ENCODE measurements at regions not wholly inside any gene's neighbourhood (a gene's known extent, or its start where the extent isn't known, plus 50 kb on each side); places are given as distances from the start of the nearest gene placed in this dataset.

GRCh38 chr11:71181566-71181965, 70.8 kb downstream of the SHANK2 start:
- H3K4me1 ChIP-seq (ENCODE audit: control insufficient read depth, low read depth, low read length), result no peaks in the 10 kb centered on the region
- H3K4me3 ChIP-seq (ENCODE audit: low read length), result no peak overlapping the region
- H2BK5ac ChIP-seq (ENCODE audit: low read length), result no peak overlapping the region
- no peak overlapping the region for H2BK15ac ChIP-seq (replicated peaks; ENCODE audit: low read depth)
- H3K4me2 ChIP-seq (ENCODE audit: low read length), result no peak overlapping the region
- no peaks in the 10 kb centered on the region for H3K79me2 ChIP-seq (ENCODE audit: control insufficient read depth, insufficient read depth, low read length)
- no peaks in the 10 kb centered on the region for H3K79me1 ChIP-seq (ENCODE audit: low read length)
- DNase-seq, result no peak
- no peaks in the 10 kb centered on the region for H3K27me3 ChIP-seq (ENCODE audit: insufficient read depth, low read length, poor library complexity)
- no peak overlapping the region for H3K23ac ChIP-seq (ENCODE audit: low read length)
- no peak overlapping the region for H4K5ac ChIP-seq (ENCODE audit: low read length)
- no peak overlapping the region for H3K18ac ChIP-seq (ENCODE audit: low read length)
- WGBS (ENCODE audit: extremely low coverage, insufficient coverage, low lambda C conversion rate), result no CpG with 5 or more reads among the region's 14 CpGs
- no peak overlapping the region for H4K8ac ChIP-seq (ENCODE audit: low read depth, low read length)
- H2BK120ac ChIP-seq (ENCODE audit: low read depth, low read length), result no peak overlapping the region
- no peak overlapping the region for H3K27ac ChIP-seq (ENCODE audit: low read depth, low read length)
- no peaks in the 10 kb centered on the region for H3K36me3 ChIP-seq (ENCODE audit: control insufficient read depth, insufficient read depth, low read length)
- no peak overlapping the region for H3K9ac ChIP-seq (ENCODE audit: low read length)
- H3K4ac ChIP-seq (ENCODE audit: low read depth, low read length), result no peak overlapping the region
- H2AK5ac ChIP-seq (ENCODE audit: low read length), result no peak overlapping the region
- H3K56ac ChIP-seq (ENCODE audit: low read length), result no peak overlapping the region

- Histone ChIP-seq H2BK5ac (ENCODE audit: low read length) (no peak overlapping the region), H3K79me1 (ENCODE audit: low read length) (no peaks in the 10 kb centered on the region), H4K8ac (ENCODE audit: low read depth, low read length) (no peak overlapping the region), H4K5ac (ENCODE audit: low read length) (no peak overlapping the region), H3K36me3 (ENCODE audit: control insufficient read depth, insufficient read depth, low read length) (no peaks in the 10 kb centered on the region), H2AK5ac (ENCODE audit: low read length) (no peak overlapping the region), H3K4ac (ENCODE audit: low read depth, low read length) (no peak overlapping the region), H3K4me1 (ENCODE audit: control insufficient read depth, low read depth, low read length) (no peaks in the 10 kb centered on the region), H3K4me3 (ENCODE audit: low read length) (no peak overlapping the region), H3K23ac (ENCODE audit: low read length) (no peak overlapping the region), H2BK15ac (replicated peaks; ENCODE audit: low read depth) (no peak overlapping the region), H3K79me2 (ENCODE audit: control insufficient read depth, insufficient read depth, low read length) (no peaks in the 10 kb centered on the region), H3K27me3 (ENCODE audit: insufficient read depth, low read length, poor library complexity) (no peaks in the 10 kb centered on the region), H3K4me2 (ENCODE audit: low read length) (no peak overlapping the region), H3K9ac (ENCODE audit: low read length) (no peak overlapping the region), H3K18ac (ENCODE audit: low read length) (no peak overlapping the region), H3K56ac (ENCODE audit: low read length) (no peak overlapping the region), H2BK120ac (ENCODE audit: low read depth, low read length) (no peak overlapping the region), H3K27ac (ENCODE audit: low read depth, low read length) (no peak overlapping the region)
- DNase-seq, result no peak
- WGBS (ENCODE audit: extremely low coverage, insufficient coverage, low lambda C conversion rate), result no CpG with 5 or more reads among the region's 15 CpGs
These were observed 71.5 kb downstream of the SHANK2 start for GRCh38 chr11:71180694-71181470.

- Histone ChIP-seq H3K4ac (ENCODE audit: low read depth, low read length) (no peak overlapping the region), H3K79me1 (ENCODE audit: low read length) (no peaks in the 10 kb centered on the region), H3K56ac (ENCODE audit: low read length) (no peak overlapping the region), H2BK5ac (ENCODE audit: low read length) (no peak overlapping the region), H3K4me3 (ENCODE audit: low read length) (no peak overlapping the region), H3K18ac (ENCODE audit: low read length) (no peak overlapping the region), H3K36me3 (ENCODE audit: control insufficient read depth, insufficient read depth, low read length) (no peaks in the 10 kb centered on the region), H3K4me1 (ENCODE audit: control insufficient read depth, low read depth, low read length) (peaks cover under 1% of the 10 kb centered on the region), H3K79me2 (ENCODE audit: control insufficient read depth, insufficient read depth, low read length) (no peaks in the 10 kb centered on the region), H3K23ac (ENCODE audit: low read length) (no peak overlapping the region), H3K4me2 (ENCODE audit: low read length) (no peak overlapping the region), H4K5ac (ENCODE audit: low read length) (no peak overlapping the region), H3K27ac (ENCODE audit: low read depth, low read length) (no peak overlapping the region), H3K9ac (ENCODE audit: low read length) (no peak overlapping the region), H2BK15ac (replicated peaks; ENCODE audit: low read depth) (no peak overlapping the region), H3K27me3 (ENCODE audit: insufficient read depth, low read length, poor library complexity) (no peaks in the 10 kb centered on the region), H2BK120ac (ENCODE audit: low read depth, low read length) (no peak overlapping the region), H4K8ac (ENCODE audit: low read depth, low read length) (no peak overlapping the region), H2AK5ac (ENCODE audit: low read length) (no peak overlapping the region)
- DNase-seq, result peak; percentile 53
- no CpG with 5 or more reads among the region's 10 CpGs for WGBS (ENCODE audit: extremely low coverage, insufficient coverage, low lambda C conversion rate)
These were observed 72.3 kb downstream of the SHANK2 start for GRCh38 chr11:71179877-71180605.

- Histone ChIP-seq H3K9ac (ENCODE audit: low read length) (no peak overlapping the region), H2BK5ac (ENCODE audit: low read length) (no peak overlapping the region), H3K4me2 (ENCODE audit: low read length) (no peak overlapping the region), H3K18ac (ENCODE audit: low read length) (no peak overlapping the region), H3K79me1 (ENCODE audit: low read length) (no peaks in the 10 kb centered on the region), H3K27me3 (ENCODE audit: insufficient read depth, low read length, poor library complexity) (no peaks in the 10 kb centered on the region), H2BK120ac (ENCODE audit: low read depth, low read length) (no peak overlapping the region), H3K27ac (ENCODE audit: low read depth, low read length) (no peak overlapping the region), H4K5ac (ENCODE audit: low read length) (no peak overlapping the region), H2BK15ac (replicated peaks; ENCODE audit: low read depth) (no peak overlapping the region), H3K4me1 (ENCODE audit: control insufficient read depth, low read depth, low read length) (peaks cover 2% of the 10 kb centered on the region), H3K23ac (ENCODE audit: low read length) (no peak overlapping the region), H3K79me2 (ENCODE audit: control insufficient read depth, insufficient read depth, low read length) (no peaks in the 10 kb centered on the region), H3K4me3 (ENCODE audit: low read length) (no peak overlapping the region), H2AK5ac (ENCODE audit: low read length) (no peak overlapping the region), H3K4ac (ENCODE audit: low read depth, low read length) (no peak overlapping the region), H3K36me3 (ENCODE audit: control insufficient read depth, insufficient read depth, low read length) (no peaks in the 10 kb centered on the region), H4K8ac (ENCODE audit: low read depth, low read length) (no peak overlapping the region), H3K56ac (ENCODE audit: low read length) (no peak overlapping the region)
- WGBS (ENCODE audit: extremely low coverage, insufficient coverage, low lambda C conversion rate), result no CpG with 5 or more reads among the region's 3 CpGs
- no peak for DNase-seq
These were observed 74.3 kb downstream of the SHANK2 start for GRCh38 chr11:71178076-71178475.

- Histone ChIP-seq H2BK5ac (ENCODE audit: low read length) (no peak overlapping the region), H3K79me1 (ENCODE audit: low read length) (peaks cover 1% of the 10 kb centered on the region), H3K4me3 (ENCODE audit: low read length) (no peak overlapping the region), H4K8ac (ENCODE audit: low read depth, low read length) (no peak overlapping the region), H3K56ac (ENCODE audit: low read length) (no peak overlapping the region), H3K36me3 (ENCODE audit: control insufficient read depth, insufficient read depth, low read length) (no peaks in the 10 kb centered on the region), H3K4ac (ENCODE audit: low read depth, low read length) (no peak overlapping the region), H3K18ac (ENCODE audit: low read length) (no peak overlapping the region), H2AK5ac (ENCODE audit: low read length) (no peak overlapping the region), H3K79me2 (ENCODE audit: control insufficient read depth, insufficient read depth, low read length) (no peaks in the 10 kb centered on the region), H3K4me1 (ENCODE audit: control insufficient read depth, low read depth, low read length) (peaks cover 2% of the 10 kb centered on the region), H2BK15ac (replicated peaks; ENCODE audit: low read depth) (no peak overlapping the region), H3K9ac (ENCODE audit: low read length) (no peak overlapping the region), H4K5ac (ENCODE audit: low read length) (no peak overlapping the region), H3K27me3 (ENCODE audit: insufficient read depth, low read length, poor library complexity) (no peaks in the 10 kb centered on the region), H3K23ac (ENCODE audit: low read length) (no peak overlapping the region), H3K4me2 (ENCODE audit: low read length) (no peak overlapping the region), H3K27ac (ENCODE audit: low read depth, low read length) (no peak overlapping the region), H2BK120ac (ENCODE audit: low read depth, low read length) (no peak overlapping the region)
- peak; percentile 33 for DNase-seq
- WGBS (ENCODE audit: extremely low coverage, insufficient coverage, low lambda C conversion rate), result no CpG with 5 or more reads among the region's 2 CpGs
These were observed 75.6 kb downstream of the SHANK2 start for GRCh38 chr11:71176812-71177211.

Measured in mesendoderm (in vitro differentiated cells).